Panc1 (cell line): ENCODE measurements at regions not wholly inside any gene's neighbourhood (a gene's known extent, or its start where the extent isn't known, plus 50 kb on each side); places are given as distances from the start of the nearest gene placed in this dataset.
"Not testable (repeated sequence)": the region's sequence is repeated elsewhere in the genome, so short reads cannot be mapped to it uniquely, and the experiment has no call there.

Experiments used
- ATAC-seq: fragments of 200-7000 bp; cut with Tn5 transposase; 2 replicates; pipeline ENCODE4 v1.9.1; 2020; ENCODE audit warnings: mild to moderate bottlenecking, moderate library complexity
- BruUV-seq: library from RNA; stranded (reverse); fragments of 400-500 nt; replicated peaks from 2 replicates; lab custom pipeline; 2021; lab: Mats Ljungman, UMichigan
- CTCF ChIA-PET: fragments of 300-600 bp; sonication (Branson Sonifier 250); formaldehyde crosslinking; loops from one replicate; lab custom pipeline; 2022; ENCODE audit warnings: antibody characterized with exemption; lab: Charles Lee
- POLR2A ChIA-PET: fragments of 300-600 bp; sonication (Branson Sonifier 250); formaldehyde crosslinking; loops from one replicate; lab custom pipeline; 2022; ENCODE audit warnings: antibody characterized with exemption; lab: Charles Lee
- DNase-seq: peaks from one replicate; pipeline ENCODE4 v3.0.0-alpha.2; 2010; ENCODE audit warnings: low read depth, low spot score
- H3K27ac ChIP-seq: 2 replicates; pipeline ENCODE4 v1.5.1; 2011; ENCODE audit warnings: mild to moderate bottlenecking, low read length, inconsistent platforms
- H3K27me3 ChIP-seq: fragments of 200-500 bp; sonication (Bioruptor generic); 2 replicates; pipeline ENCODE4 v1.6.0; 2014; ENCODE audit warnings: low read length, inconsistent platforms; ENCODE audit not compliant: control insufficient read depth, insufficient read depth
- H3K36me3 ChIP-seq: fragments of 200-500 bp; sonication (Bioruptor generic); 2 replicates; pipeline ENCODE4 v1.5.1; 2014; ENCODE audit warnings: inconsistent platforms, mild to moderate bottlenecking, low read length, moderate library complexity; ENCODE audit not compliant: control insufficient read depth, insufficient read depth
- H3K4me1 ChIP-seq: 2 replicates; pipeline ENCODE4 v1.5.1; 2011; ENCODE audit warnings: inconsistent platforms, mild to moderate bottlenecking, low read length, moderate library complexity; ENCODE audit not compliant: control insufficient read depth, insufficient read depth
- H3K4me3 ChIP-seq, 2 experiments: 2 replicates each; pipeline ENCODE4 v1.5.1; 2011 to 2012; ENCODE audit warnings: low read depth in 2 of 2, low read length in 2 of 2, mild to moderate bottlenecking in 2 of 2, inconsistent platforms in 1 of 2, moderate library complexity in 1 of 2
- H3K9me3 ChIP-seq: fragments of 200-500 bp; sonication (Bioruptor generic); 2 replicates; pipeline ENCODE4 v1.5.1; 2014; ENCODE audit warnings: low read depth, mild to moderate bottlenecking, inconsistent platforms, low read length, moderate library complexity; ENCODE audit not compliant: control insufficient read depth, insufficient read depth
- POLR2AphosphoS5 ChIP-seq: IDR thresholded peaks from 2 replicates; pipeline ENCODE4 v1.6.1; 2012; ENCODE audit warnings: mild to moderate bottlenecking, low read depth, low read length, moderate library complexity
- SIN3A ChIP-seq: IDR thresholded peaks from 2 replicates; pipeline ENCODE4 v1.6.1; 2012; ENCODE audit warnings: low read depth, mild to moderate bottlenecking, low read length, moderate library complexity, borderline replicate concordance; ENCODE audit not compliant: insufficient read depth
- TCF7L2 ChIP-seq: IDR thresholded peaks from 2 replicates; pipeline ENCODE4 v1.6.1; 2011; ENCODE audit warnings: mild to moderate bottlenecking, low read depth, low read length, inconsistent platforms
- in situ Hi-C: cut with HindIII; loops from 2 replicates; pipeline ENCODE4 v1.10.0; 2016; ENCODE audit warnings: low sequenced_read_pairs, low pct_unique_long_range_greater_than_20kb
- intact Hi-C: fragments of 100-400 bp; cut with micrococcal nuclease; formaldehyde crosslinking; loops from one replicate; pipeline ENCODE4 v1.10.0; 2022; ENCODE audit not compliant: unreplicated experiment
- TF ChIP-seq, protein P1 (sequence below): fragments of 450-650 bp; IDR thresholded peaks from 2 replicates; pipeline ENCODE4 v1.5.1; 2017; ENCODE audit warnings: mild to moderate bottlenecking
- TF ChIP-seq, protein P2 (sequence below), 2 experiments: IDR thresholded peaks; 2 replicates each; pipeline ENCODE4 v1.6.1; 2011 to 2012; ENCODE audit warnings: low read depth in 2 of 2, control low read depth in 1 of 2, low read length in 1 of 2, mild to moderate bottlenecking in 1 of 2, moderate library complexity in 1 of 2; ENCODE audit not compliant: insufficient read depth in 1 of 2

DNA sequence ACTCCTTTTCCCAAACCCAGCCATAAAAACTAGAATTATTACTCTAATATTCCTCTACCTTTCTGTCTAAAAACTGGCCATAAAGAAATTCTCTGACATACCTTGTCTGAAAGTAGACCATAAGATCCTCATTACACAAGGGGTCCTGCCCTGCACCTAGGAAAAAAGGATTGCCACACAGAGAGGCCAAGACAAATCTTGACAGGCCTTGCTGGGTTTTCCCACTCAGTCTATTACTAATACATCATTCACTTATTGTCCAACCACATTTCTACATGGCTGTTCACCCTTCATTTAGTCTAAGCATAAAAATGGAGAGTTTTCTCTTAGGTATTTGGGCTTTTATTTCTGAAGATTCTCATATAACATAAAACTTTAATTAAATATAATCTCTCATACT lies 319.8 kb downstream of the PCDH20 start:
- BruUV-seq, result no TSS peak
- Histone ChIP-seq H3K27me3 (no peaks in the 10 kb centered on the region), H3K9me3 (no peaks in the 10 kb centered on the region), H3K4me3 (no peak overlapping the region), H3K27ac (no peak overlapping the region), H3K4me1 (no peaks in the 10 kb centered on the region), H3K36me3 (no peaks in the 10 kb centered on the region)
- intact Hi-C loops (no loop called here), in situ Hi-C loops (no loop called here)
- POLR2A ChIA-PET, result no interaction called here
- TF ChIP-seq SIN3A, result no peak
- TF ChIP-seq, protein P1, sequence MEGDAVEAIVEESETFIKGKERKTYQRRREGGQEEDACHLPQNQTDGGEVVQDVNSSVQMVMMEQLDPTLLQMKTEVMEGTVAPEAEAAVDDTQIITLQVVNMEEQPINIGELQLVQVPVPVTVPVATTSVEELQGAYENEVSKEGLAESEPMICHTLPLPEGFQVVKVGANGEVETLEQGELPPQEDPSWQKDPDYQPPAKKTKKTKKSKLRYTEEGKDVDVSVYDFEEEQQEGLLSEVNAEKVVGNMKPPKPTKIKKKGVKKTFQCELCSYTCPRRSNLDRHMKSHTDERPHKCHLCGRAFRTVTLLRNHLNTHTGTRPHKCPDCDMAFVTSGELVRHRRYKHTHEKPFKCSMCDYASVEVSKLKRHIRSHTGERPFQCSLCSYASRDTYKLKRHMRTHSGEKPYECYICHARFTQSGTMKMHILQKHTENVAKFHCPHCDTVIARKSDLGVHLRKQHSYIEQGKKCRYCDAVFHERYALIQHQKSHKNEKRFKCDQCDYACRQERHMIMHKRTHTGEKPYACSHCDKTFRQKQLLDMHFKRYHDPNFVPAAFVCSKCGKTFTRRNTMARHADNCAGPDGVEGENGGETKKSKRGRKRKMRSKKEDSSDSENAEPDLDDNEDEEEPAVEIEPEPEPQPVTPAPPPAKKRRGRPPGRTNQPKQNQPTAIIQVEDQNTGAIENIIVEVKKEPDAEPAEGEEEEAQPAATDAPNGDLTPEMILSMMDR, result no peak
- TF ChIP-seq, protein P2, sequence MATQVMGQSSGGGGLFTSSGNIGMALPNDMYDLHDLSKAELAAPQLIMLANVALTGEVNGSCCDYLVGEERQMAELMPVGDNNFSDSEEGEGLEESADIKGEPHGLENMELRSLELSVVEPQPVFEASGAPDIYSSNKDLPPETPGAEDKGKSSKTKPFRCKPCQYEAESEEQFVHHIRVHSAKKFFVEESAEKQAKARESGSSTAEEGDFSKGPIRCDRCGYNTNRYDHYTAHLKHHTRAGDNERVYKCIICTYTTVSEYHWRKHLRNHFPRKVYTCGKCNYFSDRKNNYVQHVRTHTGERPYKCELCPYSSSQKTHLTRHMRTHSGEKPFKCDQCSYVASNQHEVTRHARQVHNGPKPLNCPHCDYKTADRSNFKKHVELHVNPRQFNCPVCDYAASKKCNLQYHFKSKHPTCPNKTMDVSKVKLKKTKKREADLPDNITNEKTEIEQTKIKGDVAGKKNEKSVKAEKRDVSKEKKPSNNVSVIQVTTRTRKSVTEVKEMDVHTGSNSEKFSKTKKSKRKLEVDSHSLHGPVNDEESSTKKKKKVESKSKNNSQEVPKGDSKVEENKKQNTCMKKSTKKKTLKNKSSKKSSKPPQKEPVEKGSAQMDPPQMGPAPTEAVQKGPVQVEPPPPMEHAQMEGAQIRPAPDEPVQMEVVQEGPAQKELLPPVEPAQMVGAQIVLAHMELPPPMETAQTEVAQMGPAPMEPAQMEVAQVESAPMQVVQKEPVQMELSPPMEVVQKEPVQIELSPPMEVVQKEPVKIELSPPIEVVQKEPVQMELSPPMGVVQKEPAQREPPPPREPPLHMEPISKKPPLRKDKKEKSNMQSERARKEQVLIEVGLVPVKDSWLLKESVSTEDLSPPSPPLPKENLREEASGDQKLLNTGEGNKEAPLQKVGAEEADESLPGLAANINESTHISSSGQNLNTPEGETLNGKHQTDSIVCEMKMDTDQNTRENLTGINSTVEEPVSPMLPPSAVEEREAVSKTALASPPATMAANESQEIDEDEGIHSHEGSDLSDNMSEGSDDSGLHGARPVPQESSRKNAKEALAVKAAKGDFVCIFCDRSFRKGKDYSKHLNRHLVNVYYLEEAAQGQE (IDR thresholded peaks at IDR 0.05; ENCODE audit: insufficient read depth in 1 of 2, low read depth in 2 of 2, low read length in 1 of 2), result no peak
- no peak for TF ChIP-seq POLR2AphosphoS5
- TF ChIP-seq TCF7L2, result no peak
- DNase-seq (no peak), ATAC-seq (no peak)
- CTCF ChIA-PET, result no interaction called here

DNA sequence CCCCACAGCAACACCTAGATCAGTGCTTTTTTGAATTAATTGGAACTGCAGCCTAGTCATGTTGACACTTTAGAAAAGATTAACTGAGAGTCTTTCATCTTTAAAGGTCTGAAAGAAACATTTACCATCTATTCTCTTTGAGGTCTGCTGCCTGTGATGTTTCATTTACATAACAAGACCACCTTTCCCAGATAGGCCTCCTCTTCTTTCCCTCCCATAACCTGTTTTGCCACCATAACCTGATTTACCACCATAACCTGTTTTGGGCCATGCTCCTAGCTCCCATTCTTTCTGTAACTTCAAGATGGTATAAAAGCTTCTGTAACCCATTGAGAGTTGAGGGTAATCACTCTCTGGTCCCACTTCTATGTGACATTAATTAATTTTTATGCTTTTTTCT lies 320.8 kb downstream of the PCDH20 start:
- POLR2A ChIA-PET, result no interaction called here
- BruUV-seq, result no TSS peak
- no peaks in the 10 kb centered on the region for H3K9me3 ChIP-seq
- no peaks in the 10 kb centered on the region for H3K36me3 ChIP-seq
- intact Hi-C loops (no loop called here), in situ Hi-C loops (no loop called here)
- no peaks in the 10 kb centered on the region for H3K27me3 ChIP-seq
- ATAC-seq (no peak), DNase-seq (no peak)
- no peak overlapping the region for H3K27ac ChIP-seq
- H3K4me3 ChIP-seq, result no peak overlapping the region
- TF ChIP-seq, protein P2 (IDR thresholded peaks at IDR 0.05; ENCODE audit: insufficient read depth in 1 of 2, low read depth in 2 of 2, low read length in 1 of 2), result no peak
- TF ChIP-seq, protein P1, result no peak
- TF ChIP-seq POLR2AphosphoS5 (no peak), SIN3A (no peak), TCF7L2 (no peak)
- no peaks in the 10 kb centered on the region for H3K4me1 ChIP-seq
- CTCF ChIA-PET, result no interaction called here

DNA sequence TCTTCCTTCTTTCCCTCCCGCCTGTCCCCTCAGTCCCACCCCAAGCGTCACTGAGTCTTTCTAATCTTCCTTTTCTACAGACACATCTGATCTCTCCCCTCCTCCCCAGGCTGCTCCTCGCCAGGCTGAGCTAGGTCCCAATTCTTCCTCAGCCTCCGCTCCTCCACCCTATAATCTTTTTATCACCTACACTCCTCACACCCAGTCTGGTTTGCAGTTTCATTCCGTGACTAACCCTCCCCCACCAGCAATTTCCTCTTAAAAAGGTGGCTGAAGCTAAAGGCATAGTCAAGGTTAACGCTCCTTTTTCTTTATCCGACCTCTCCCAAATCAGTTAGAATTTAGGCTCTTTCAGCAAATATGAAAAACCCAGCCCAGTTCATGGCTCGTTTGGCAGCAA lies 325.8 kb downstream of the PCDH20 start:
- in situ Hi-C loops, result not testable (repeated sequence)

More for the DNA sequence above, 325.8 kb downstream of the PCDH20 start:
- BruUV-seq, H3K4me3 ChIP-seq, POLR2A ChIA-PET, H3K4me1 ChIP-seq, H3K9me3 ChIP-seq, ATAC-seq, H3K27me3 ChIP-seq, DNase-seq, H3K27ac ChIP-seq, intact Hi-C loops, H3K36me3 ChIP-seq, CTCF ChIA-PET: not testable (repeated sequence)
